HCT116 (cell line): ENCODE measurements at regions not wholly inside any gene's neighbourhood (a gene's known extent, or its start where the extent isn't known, plus 50 kb on each side); places are given as distances from the start of the nearest gene placed in this dataset.

Experiments
- ATAC-seq: fragments of 200-7000 bp; cut with Tn5 transposase; 2 replicates; pipeline ENCODE4 v1.9.1; 2020; ENCODE audit warnings: mild to moderate bottlenecking, moderate library complexity
- BruUV-seq: library from RNA; stranded (reverse); fragments of 400-500 nt; replicated peaks from 2 replicates; lab custom pipeline; 2021; lab: Mats Ljungman, UMichigan
- CTCF ChIA-PET: fragments of 300-600 bp; sonication (Branson Sonifier 250); formaldehyde crosslinking; loops from one replicate; lab custom pipeline; 2021; ENCODE audit warnings: antibody characterized with exemption; lab: Charles Lee
- POLR2A ChIA-PET: fragments of 300-600, 350-600 bp; sonication (Branson Sonifier 250); formaldehyde crosslinking; loops from one replicate; lab custom pipeline; 2021; ENCODE audit warnings: antibody characterized with exemption; lab: Charles Lee
- RAD21 ChIA-PET, 2 experiments: fragments of 300-600 bp; sonication (Branson Sonifier 250); formaldehyde crosslinking; loops; one replicate each; lab custom pipeline; 2023; ENCODE audit warnings: low total read pairs in 2 of 2; ENCODE audit not compliant: uncharacterized antibody in 2 of 2, unreplicated experiment in 2 of 2, low non-redundant PET in 1 of 2; lab: Charles Lee
- DNase-seq: peaks from one replicate; pipeline ENCODE4 v3.0.0-alpha.2; 2010; ENCODE audit warnings: low read depth, low spot score
- H2AFZ ChIP-seq: fragments of 200-600 bp; shearing (Covaris generic), sonication (generic); 2 replicates; pipeline ENCODE4 v1.6.1; 2017; ENCODE audit warnings: low read depth, mixed run types, mixed read lengths, antibody characterized with exemption, low read length; ENCODE audit not compliant: poor library complexity, severe bottlenecking
- H3K27ac ChIP-seq: 2 replicates; pipeline ENCODE4 v1.5.1; 2012; ENCODE audit warnings: low read depth, low read length
- H3K27me3 ChIP-seq: fragments of 200-600 bp; sonication (generic); 2 replicates; pipeline ENCODE4 v1.6.1; 2016; ENCODE audit warnings: mixed run types, low read length, mixed read lengths; ENCODE audit not compliant: insufficient read depth
- H3K36me3 ChIP-seq, 2 experiments: fragments of 200-500 bp in 1 of 2; fragments of 200-600 bp in 1 of 2; sonication (Bioruptor generic) in 1 of 2; sonication (generic) in 1 of 2; 2 replicates each; pipeline versions ENCODE4 v1.5.1 to v1.6.1; 2014 to 2016; ENCODE audit warnings: low read length in 2 of 2, inconsistent platforms in 1 of 2, mixed read lengths in 1 of 2, mixed run types in 1 of 2; ENCODE audit not compliant: insufficient read depth in 2 of 2, control insufficient read depth in 1 of 2
- H3K4me1 ChIP-seq, 2 experiments: fragments of 200-600 bp in 1 of 2; sonication (generic) in 1 of 2; 2 replicates each; pipeline versions ENCODE4 v1.5.1 to v1.6.1; 2012 to 2017; ENCODE audit warnings: low read length in 2 of 2, inconsistent platforms in 1 of 2, mild to moderate bottlenecking in 1 of 2, mixed read lengths in 1 of 2, mixed run types in 1 of 2, moderate library complexity in 1 of 2; ENCODE audit not compliant: insufficient read depth in 2 of 2, control insufficient read depth in 1 of 2
- H3K4me2 ChIP-seq: fragments of 200-600 bp; sonication (generic); 2 replicates; pipeline ENCODE4 v1.6.1; 2017; ENCODE audit warnings: mixed run types, low read length, mixed read lengths
- H3K4me3 ChIP-seq, 2 experiments: fragments of 200-600 bp in 1 of 2; sonication (generic) in 1 of 2; replicated peaks in 1 of 2; 2 replicates each; pipeline ENCODE4 v1.5.1; 2011 to 2016; ENCODE audit warnings: low read length in 2 of 2, control low read depth in 1 of 2, low read depth in 1 of 2, mild to moderate bottlenecking in 1 of 2, mixed read lengths in 1 of 2, mixed run types in 1 of 2
- H3K79me2 ChIP-seq: fragments of 200-600 bp; sonication (generic); 2 replicates; pipeline ENCODE4 v1.6.1; 2017; ENCODE audit warnings: mild to moderate bottlenecking, mixed run types, low read length, moderate library complexity, mixed read lengths; ENCODE audit not compliant: insufficient read depth
- H3K9ac ChIP-seq: fragments of 200-600 bp; sonication (generic); 2 replicates; pipeline ENCODE4 v1.6.1; 2016; ENCODE audit warnings: low read length, mixed read lengths
- H3K9me2 ChIP-seq: fragments of 200-600 bp; sonication (generic), shearing (Covaris generic); 2 replicates; pipeline ENCODE4 v1.6.1; 2017; ENCODE audit warnings: mixed run types, mild to moderate bottlenecking, moderate library complexity; ENCODE audit not compliant: insufficient read depth
- H3K9me3 ChIP-seq, 2 experiments: fragments of 200-500 bp in 1 of 2; fragments of 200-600 bp in 1 of 2; sonication (Bioruptor generic) in 1 of 2; sonication (generic) in 1 of 2; 2 replicates each; pipeline ENCODE4 v1.6.1; 2014 to 2017; ENCODE audit warnings: low read length in 2 of 2, mixed read lengths in 2 of 2, inconsistent platforms in 1 of 2, low read depth in 1 of 2, mild to moderate bottlenecking in 1 of 2, mixed run types in 1 of 2, moderate library complexity in 1 of 2; ENCODE audit not compliant: control insufficient read depth in 1 of 2, insufficient read depth in 1 of 2
- H4K20me1 ChIP-seq: fragments of 200-600 bp; sonication (generic), shearing (Covaris generic); 2 replicates; pipeline ENCODE4 v1.6.1; 2017; ENCODE audit warnings: mixed run types, mild to moderate bottlenecking, moderate library complexity; ENCODE audit not compliant: insufficient read depth
- CBX3 ChIP-seq: IDR thresholded peaks from 2 replicates; pipeline ENCODE4 v1.6.1; 2012; ENCODE audit warnings: low read depth
- CEBPB ChIP-seq: IDR thresholded peaks from 2 replicates; pipeline ENCODE4 v1.6.1; 2012; ENCODE audit warnings: low read depth
- EGR1 ChIP-seq: IDR thresholded peaks from 2 replicates; pipeline ENCODE4 v1.6.1; 2012; ENCODE audit warnings: low read depth
- EZH2 ChIP-seq: fragments of 200-600 bp; sonication (generic); IDR thresholded peaks from 2 replicates; pipeline ENCODE4 v1.6.1; 2017; ENCODE audit warnings: antibody characterized with exemption, mixed run types
- EZH2phosphoT487 ChIP-seq: fragments of 200-600 bp; IDR thresholded peaks from 2 replicates; pipeline ENCODE4 v1.6.1; 2018; ENCODE audit warnings: antibody characterized with exemption, borderline replicate concordance
- FOSL1 ChIP-seq: IDR thresholded peaks from 2 replicates; pipeline ENCODE4 v1.6.1; 2012; ENCODE audit warnings: low read depth
- POLR2A ChIP-seq: IDR thresholded peaks from 2 replicates; pipeline ENCODE4 v1.7.0; 2011; ENCODE audit warnings: borderline replicate concordance; ENCODE audit not compliant: insufficient read depth, insufficient read length; ENCODE audit errors: extremely low read depth
- RAD21 ChIP-seq: IDR thresholded peaks from 2 replicates; pipeline ENCODE4 v1.6.1; 2012; ENCODE audit warnings: low read depth, mild to moderate bottlenecking
- TCF7L2 ChIP-seq: IDR thresholded peaks from 2 replicates; pipeline ENCODE4 v1.7.0; 2011; ENCODE audit warnings: borderline replicate concordance, inconsistent platforms; ENCODE audit not compliant: insufficient read depth, insufficient read length; ENCODE audit errors: extremely low read depth
- YY1 ChIP-seq: IDR thresholded peaks from 2 replicates; pipeline ENCODE4 v1.6.1; 2011; ENCODE audit warnings: low read length, low read depth, moderate library complexity, mild to moderate bottlenecking; ENCODE audit not compliant: insufficient replicate concordance; ENCODE audit errors: extremely low read depth
- ZFX ChIP-seq: fragments of 450-650 bp; IDR thresholded peaks from 2 replicates; pipeline ENCODE4 v1.6.1; 2017
- intact Hi-C: fragments of 100-400 bp; cut with micrococcal nuclease; formaldehyde crosslinking; loops from 2 replicates; pipeline ENCODE4 v1.10.0; 2022
- TF ChIP-seq, protein P1 (sequence below): IDR thresholded peaks from 2 replicates; pipeline ENCODE4 v1.6.1; 2012; ENCODE audit warnings: low read depth
- TF ChIP-seq, protein P2 (sequence below): IDR thresholded peaks from 2 replicates; pipeline ENCODE4 v1.6.1; 2012
- TF ChIP-seq, protein P3 (sequence below): IDR thresholded peaks from 2 replicates; pipeline ENCODE4 v1.6.1; 2011; ENCODE audit warnings: mild to moderate bottlenecking, low read length, moderate library complexity; ENCODE audit not compliant: insufficient replicate concordance; ENCODE audit errors: extremely low read depth
- TF ChIP-seq, protein P4 (sequence below): IDR thresholded peaks from 2 replicates; pipeline ENCODE4 v1.6.1; 2012

DNA sequence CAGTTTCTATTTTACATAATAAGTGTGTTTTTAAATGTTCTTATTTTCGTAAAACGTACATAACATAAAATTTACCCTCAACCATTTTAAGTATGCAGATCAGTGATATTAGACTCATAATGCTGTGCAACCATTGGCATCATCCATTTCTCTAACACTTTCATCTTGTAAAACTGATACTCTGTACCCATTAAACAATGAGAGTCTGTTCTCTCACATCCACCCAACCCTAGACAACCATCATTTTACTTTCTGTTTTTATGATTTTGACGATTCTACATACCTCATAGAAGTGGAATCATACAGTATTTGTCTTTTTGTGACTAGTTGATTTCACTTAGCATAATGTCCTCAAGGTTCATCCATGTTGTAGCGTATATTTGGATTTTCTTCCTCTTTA lies 140.4 kb downstream of the TINAG start:
- POLR2A ChIA-PET, result no interaction called here
- no peak overlapping the region for H3K4me3 ChIP-seq
- RAD21 ChIA-PET, result no interaction called here
- no peak overlapping the region for H3K9ac ChIP-seq
- no peak overlapping the region for H3K27ac ChIP-seq
- no peaks in the 10 kb centered on the region for H3K9me2 ChIP-seq
- no peak for DNase-seq
- no peak overlapping the region for H3K4me2 ChIP-seq
- no peak for ATAC-seq
- intact Hi-C loops, result no loop called here
- no TSS peak for BruUV-seq
- no peaks in the 10 kb centered on the region for H3K27me3 ChIP-seq
- no peaks in the 10 kb centered on the region for H3K9me3 ChIP-seq
- no peak for TF ChIP-seq POLR2A
- TF ChIP-seq, all 23 proteins: peak for 0
- no peaks in the 10 kb centered on the region for H3K4me1 ChIP-seq
- H3K79me2 ChIP-seq, result no peaks in the 10 kb centered on the region
- no peaks in the 10 kb centered on the region for H4K20me1 ChIP-seq
- H2AFZ ChIP-seq, result no peak overlapping the region
- CTCF ChIA-PET, result no interaction called here
- no peaks in the 10 kb centered on the region for H3K36me3 ChIP-seq

DNA sequence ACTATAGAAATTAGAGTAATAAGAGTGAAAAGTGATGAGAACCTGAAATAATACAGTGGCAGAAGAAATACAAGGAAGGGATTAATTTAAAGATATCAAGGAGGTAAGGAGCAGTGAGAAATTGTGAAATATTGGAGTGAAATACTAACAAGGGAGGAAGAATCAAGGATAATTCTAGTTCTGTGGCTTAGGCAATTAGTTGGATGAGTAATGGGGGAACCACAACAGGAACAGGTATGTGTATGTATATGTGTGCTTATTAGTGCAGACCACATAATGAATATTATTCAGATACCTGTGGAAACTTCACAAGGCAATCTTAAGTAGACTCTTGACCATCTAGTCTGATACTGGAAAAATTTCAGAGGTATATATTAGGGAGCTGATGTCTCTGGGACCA lies 143.3 kb downstream of the TINAG start:
- ChIA-PET RAD21 (no interaction called here), POLR2A (no interaction called here), CTCF (no interaction called here)
- Histone ChIP-seq H3K36me3 (no peaks in the 10 kb centered on the region), H4K20me1 (no peaks in the 10 kb centered on the region), H3K79me2 (no peaks in the 10 kb centered on the region), H3K4me3 (no peak overlapping the region), H3K27ac (no peak overlapping the region), H3K9ac (no peak overlapping the region), H3K27me3 (no peaks in the 10 kb centered on the region), H3K9me3 (no peaks in the 10 kb centered on the region), H3K4me1 (no peaks in the 10 kb centered on the region), H2AFZ (no peak overlapping the region), H3K4me2 (no peak overlapping the region), H3K9me2 (no peaks in the 10 kb centered on the region)
- intact Hi-C loops, result no loop called here
- no peak for DNase-seq
- BruUV-seq, result no TSS peak
- no peak for TF ChIP-seq TCF7L2
- TF ChIP-seq, protein P1, sequence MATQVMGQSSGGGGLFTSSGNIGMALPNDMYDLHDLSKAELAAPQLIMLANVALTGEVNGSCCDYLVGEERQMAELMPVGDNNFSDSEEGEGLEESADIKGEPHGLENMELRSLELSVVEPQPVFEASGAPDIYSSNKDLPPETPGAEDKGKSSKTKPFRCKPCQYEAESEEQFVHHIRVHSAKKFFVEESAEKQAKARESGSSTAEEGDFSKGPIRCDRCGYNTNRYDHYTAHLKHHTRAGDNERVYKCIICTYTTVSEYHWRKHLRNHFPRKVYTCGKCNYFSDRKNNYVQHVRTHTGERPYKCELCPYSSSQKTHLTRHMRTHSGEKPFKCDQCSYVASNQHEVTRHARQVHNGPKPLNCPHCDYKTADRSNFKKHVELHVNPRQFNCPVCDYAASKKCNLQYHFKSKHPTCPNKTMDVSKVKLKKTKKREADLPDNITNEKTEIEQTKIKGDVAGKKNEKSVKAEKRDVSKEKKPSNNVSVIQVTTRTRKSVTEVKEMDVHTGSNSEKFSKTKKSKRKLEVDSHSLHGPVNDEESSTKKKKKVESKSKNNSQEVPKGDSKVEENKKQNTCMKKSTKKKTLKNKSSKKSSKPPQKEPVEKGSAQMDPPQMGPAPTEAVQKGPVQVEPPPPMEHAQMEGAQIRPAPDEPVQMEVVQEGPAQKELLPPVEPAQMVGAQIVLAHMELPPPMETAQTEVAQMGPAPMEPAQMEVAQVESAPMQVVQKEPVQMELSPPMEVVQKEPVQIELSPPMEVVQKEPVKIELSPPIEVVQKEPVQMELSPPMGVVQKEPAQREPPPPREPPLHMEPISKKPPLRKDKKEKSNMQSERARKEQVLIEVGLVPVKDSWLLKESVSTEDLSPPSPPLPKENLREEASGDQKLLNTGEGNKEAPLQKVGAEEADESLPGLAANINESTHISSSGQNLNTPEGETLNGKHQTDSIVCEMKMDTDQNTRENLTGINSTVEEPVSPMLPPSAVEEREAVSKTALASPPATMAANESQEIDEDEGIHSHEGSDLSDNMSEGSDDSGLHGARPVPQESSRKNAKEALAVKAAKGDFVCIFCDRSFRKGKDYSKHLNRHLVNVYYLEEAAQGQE, result no peak
- TF ChIP-seq ZFX, result no peak
- no peak for TF ChIP-seq FOSL1
- TF ChIP-seq RAD21, result no peak
- TF ChIP-seq EZH2, result no peak
- no peak for TF ChIP-seq CBX3
- TF ChIP-seq EZH2phosphoT487, result no peak
- TF ChIP-seq POLR2A, result no peak
- TF ChIP-seq, protein P2, sequence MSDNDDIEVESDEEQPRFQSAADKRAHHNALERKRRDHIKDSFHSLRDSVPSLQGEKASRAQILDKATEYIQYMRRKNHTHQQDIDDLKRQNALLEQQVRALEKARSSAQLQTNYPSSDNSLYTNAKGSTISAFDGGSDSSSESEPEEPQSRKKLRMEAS, result no peak
- no peak for TF ChIP-seq CEBPB
- TF ChIP-seq YY1, result no peak
- TF ChIP-seq, protein P3, sequence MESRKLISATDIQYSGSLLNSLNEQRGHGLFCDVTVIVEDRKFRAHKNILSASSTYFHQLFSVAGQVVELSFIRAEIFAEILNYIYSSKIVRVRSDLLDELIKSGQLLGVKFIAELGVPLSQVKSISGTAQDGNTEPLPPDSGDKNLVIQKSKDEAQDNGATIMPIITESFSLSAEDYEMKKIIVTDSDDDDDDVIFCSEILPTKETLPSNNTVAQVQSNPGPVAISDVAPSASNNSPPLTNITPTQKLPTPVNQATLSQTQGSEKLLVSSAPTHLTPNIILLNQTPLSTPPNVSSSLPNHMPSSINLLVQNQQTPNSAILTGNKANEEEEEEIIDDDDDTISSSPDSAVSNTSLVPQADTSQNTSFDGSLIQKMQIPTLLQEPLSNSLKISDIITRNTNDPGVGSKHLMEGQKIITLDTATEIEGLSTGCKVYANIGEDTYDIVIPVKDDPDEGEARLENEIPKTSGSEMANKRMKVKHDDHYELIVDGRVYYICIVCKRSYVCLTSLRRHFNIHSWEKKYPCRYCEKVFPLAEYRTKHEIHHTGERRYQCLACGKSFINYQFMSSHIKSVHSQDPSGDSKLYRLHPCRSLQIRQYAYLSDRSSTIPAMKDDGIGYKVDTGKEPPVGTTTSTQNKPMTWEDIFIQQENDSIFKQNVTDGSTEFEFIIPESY, result no peak
- TF ChIP-seq EGR1, result no peak
- TF ChIP-seq, protein P4, sequence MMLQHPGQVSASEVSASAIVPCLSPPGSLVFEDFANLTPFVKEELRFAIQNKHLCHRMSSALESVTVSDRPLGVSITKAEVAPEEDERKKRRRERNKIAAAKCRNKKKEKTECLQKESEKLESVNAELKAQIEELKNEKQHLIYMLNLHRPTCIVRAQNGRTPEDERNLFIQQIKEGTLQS, result no peak
- ATAC-seq, result no peak
